ENCODE measurements at regions not wholly inside any gene's neighbourhood (a gene's known extent, or its start where the extent isn't known, plus 50 kb on each side); places are given as distances from the start of the nearest gene placed in this dataset.

DNA sequence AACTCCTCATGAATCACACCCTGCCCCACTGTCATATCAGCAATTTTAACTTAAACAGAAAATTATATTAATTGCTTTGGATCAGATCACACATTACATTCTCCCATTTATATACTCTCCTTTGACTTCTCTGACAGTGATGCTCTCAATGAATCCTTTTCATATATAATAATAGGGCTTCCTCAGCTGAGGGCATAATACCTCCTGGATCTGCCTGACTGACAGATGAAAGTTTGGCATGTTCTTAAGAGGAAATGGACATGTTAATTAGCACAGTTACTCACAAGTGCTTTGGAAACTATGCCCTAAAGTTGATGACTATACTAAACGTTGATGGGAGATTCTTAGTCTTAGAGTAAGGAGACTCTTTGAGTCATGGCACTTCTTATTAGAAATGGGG, 478.2 kb upstream of the LRRN3 start:
- no peak for DNase-seq (ENCODE audit: low read depth)

Measured in LHCN-M2 (cell line).